ENCODE measurements at regions not wholly inside any gene's neighbourhood (a gene's known extent, or its start where the extent isn't known, plus 50 kb on each side); places are given as distances from the start of the nearest gene placed in this dataset.
A peak's percentile ranks its signal among the peaks of the same experiment; 100 is the strongest.

GRCh38 chr5:12322042-12322441 lies 417.8 kb upstream of the CTNND2 start:
- peak; percentile 84 for FAIRE-seq
- H3K79me2 ChIP-seq (ENCODE audit: control insufficient read depth in 1 of 2, insufficient read depth in 2 of 2, low read length in 2 of 2): no peaks in the 10 kb centered on the region
- H2BK15ac ChIP-seq (ENCODE audit: low read length): no peak overlapping the region
- peak overlapping the region; percentile 32 for H3K4ac ChIP-seq (replicated peaks; ENCODE audit: insufficient read length, low read depth, low read length)
- H3K23ac ChIP-seq (ENCODE audit: insufficient read length): no peak overlapping the region
- peak overlapping the region; percentile 51 for H4K5ac ChIP-seq (ENCODE audit: insufficient read length, low read depth, low read length)
- H3K4me1 ChIP-seq (replicated peaks in 1 of 4; ENCODE audit: control insufficient read depth in 3 of 4, insufficient read depth in 4 of 4, low read length in 3 of 4): peaks cover under 1 to 6% (median 4%) of the 10 kb centered on the region in 4 experiments; a peak in 4 of 7 replicates
- H3K56ac ChIP-seq (replicated peaks; ENCODE audit: insufficient read length, low read depth, low read length): peak overlapping the region; percentile 42
- H2BK20ac ChIP-seq (ENCODE audit: low read length): 0 out of 2 replicates have a peak overlapping the region, but pooled peaks have one; percentile 2
- peak overlapping the region; percentile 34 for H4K91ac ChIP-seq (replicated peaks; ENCODE audit: insufficient read length, low read length)
- H2BK12ac ChIP-seq (ENCODE audit: low read depth, low read length): no peak overlapping the region
- peaks cover 3 to 4% of the 10 kb centered on the region in 2 experiments; a peak in 2 of 4 replicates for H3K9me3 ChIP-seq (ENCODE audit: insufficient read depth in 2 of 2, low read depth in 1 of 2, low read length in 1 of 2)
- H3K36me3 ChIP-seq (ENCODE audit: control insufficient read depth in 2 of 4, insufficient read depth in 4 of 4, low read length in 3 of 4): peaks cover 0 to 1% (median 0%) of the 10 kb centered on the region in 4 experiments; a peak in 2 of 8 replicates
- H3K14ac ChIP-seq (ENCODE audit: insufficient read length): no peak overlapping the region
- H3K4me3 ChIP-seq (ENCODE audit: extremely low read depth in 1 of 4, insufficient read depth in 2 of 4, low read depth in 3 of 4, low read length in 4 of 4): peak overlapping the region in 1 of 4 experiments; percentile 18; a peak in 1 of 8 replicates
- no peak overlapping the region; the same call in 1 of the 2 replicates for H3K27ac ChIP-seq (ENCODE audit: low read depth, low read length)
- ChIA-PET CTCF (ENCODE audit: partially characterized antibody) (interaction anchor here (0.6 to 0.9 kb wide), 2 partner anchors 17 to 67 kb away, joined by 3 to 4 read pairs; no protein-coding TSS in a partner anchor), POLR2A (ENCODE audit: partially characterized antibody) (interaction anchor here (1.1 to 6.0 kb wide), 4 partner anchors 10 to 340 kb away, joined by 3 to 35 read pairs (median 14); no protein-coding TSS in a partner anchor)
- peak overlapping the region; percentile 88 for H2BK120ac ChIP-seq (replicated peaks; ENCODE audit: low read depth, low read length)
- H4K20me1 ChIP-seq (replicated peaks in 1 of 2; ENCODE audit: control insufficient read depth in 1 of 2, insufficient read depth in 2 of 2, low read length in 2 of 2): no peaks in the 10 kb centered on the region
- peak overlapping the region in 1 of 2 experiments; percentile 17; a peak in 1 of 4 replicates for H3K4me2 ChIP-seq (ENCODE audit: insufficient read depth in 1 of 2, low read depth in 2 of 2, low read length in 2 of 2)
- peak overlapping the region; percentile 69; the same call in 1 of the 2 replicates for H2BK5ac ChIP-seq (ENCODE audit: low read depth, low read length)
- H4K8ac ChIP-seq (ENCODE audit: extremely low read depth, insufficient read depth, low read length): no peak overlapping the region
- peak overlapping the region; percentile 4; the same call in 1 of the 2 replicates for H3K18ac ChIP-seq (ENCODE audit: extremely low read depth, low read length)
- H2AFZ ChIP-seq (ENCODE audit: low read length): no peak overlapping the region
- TF ChIP-seq SUZ12 (IDR thresholded peaks at IDR 0.05; ENCODE audit: low read length): no peak
- TF ChIP-seq CBX8 (IDR thresholded peaks at IDR 0.05; ENCODE audit: borderline replicate concordance, low read depth, low read length): no peak
- no peak for TF ChIP-seq KDM4A (IDR thresholded peaks at IDR 0.05; ENCODE audit: low read depth, low read length, severe bottlenecking)
- no peak for TF ChIP-seq PHF8 (conservative IDR thresholded peaks at IDR 0.05; ENCODE audit: low read depth, low read length)
- no peak for TF ChIP-seq ATF2 (IDR thresholded peaks at IDR 0.05; ENCODE audit: low read length)
- TF ChIP-seq NANOG (IDR thresholded peaks at IDR 0.05; ENCODE audit: insufficient read depth, low read depth, low read length, poor library complexity, severe bottlenecking): peak; percentile 78
- TF ChIP-seq EP300 (IDR thresholded peaks at IDR 0.05; ENCODE audit: borderline replicate concordance in 1 of 2, low read depth in 2 of 2, low read length in 2 of 2): no peak
- H3K79me1 ChIP-seq (ENCODE audit: low read depth, low read length): no peaks in the 10 kb centered on the region
- no peak overlapping the region for H2AK5ac ChIP-seq (ENCODE audit: low read depth, low read length)
- DNase-seq (ENCODE audit: low read depth in 1 of 2, low spot score in 2 of 2): peak in 1 of 2 experiments; percentile 33
- no peaks in the 10 kb centered on the region for H3K23me2 ChIP-seq (ENCODE audit: low read depth, low read length)
- WGBS, 2 experiments (ENCODE audit: extremely low coverage in 1 of 2, insufficient coverage in 1 of 2, insufficient read length in 1 of 2, insufficient replicate concordance in 2 of 2, low coverage in 1 of 2, low lambda C conversion rate in 2 of 2, missing lambda C conversion rate in 1 of 2): 21% methylated on average over 1 of the region's 1 CpG; no CpG with 5 or more reads in 1 of the 2 experiments
- no peak overlapping the region for H3K9ac ChIP-seq (replicated peaks in 1 of 4; ENCODE audit: extremely low read depth in 1 of 4, low read depth in 3 of 4, low read length in 3 of 4)
- H3K27me3 ChIP-seq (replicated peaks in 1 of 4; ENCODE audit: control insufficient read depth in 3 of 4, extremely low read depth in 1 of 4, insufficient read depth in 3 of 4, low read length in 3 of 4): no peaks in the 10 kb centered on the region

Measured in H1 (cell line).